ENCODE measurements at regions not wholly inside any gene's neighbourhood (a gene's known extent, or its start where the extent isn't known, plus 50 kb on each side); places are given as distances from the start of the nearest gene placed in this dataset.

DNA sequence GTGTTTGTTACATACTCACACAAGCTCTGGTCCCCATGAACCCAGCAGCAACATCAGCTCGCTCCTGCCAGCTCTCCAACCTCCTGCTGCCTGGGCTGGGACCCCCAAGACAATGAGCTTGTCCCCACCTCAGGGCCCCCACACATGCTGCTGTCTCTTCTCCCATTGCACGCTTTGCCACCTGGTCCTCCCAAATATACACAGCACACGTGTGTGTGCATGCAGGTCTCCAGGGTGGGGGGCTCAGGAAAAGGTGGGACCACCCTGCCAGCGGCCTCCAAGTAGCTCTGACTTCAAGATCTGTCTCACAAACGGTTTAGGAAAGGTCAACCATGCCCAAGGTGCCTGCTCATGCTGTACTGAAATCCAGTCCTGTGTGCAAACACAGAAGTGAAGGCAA is 68.1 kb upstream of the CCND1 start (continued):
- TF ChIP-seq SIN3B (IDR thresholded peaks at IDR 0.05; ENCODE audit: low read length) = no peak

DNA sequence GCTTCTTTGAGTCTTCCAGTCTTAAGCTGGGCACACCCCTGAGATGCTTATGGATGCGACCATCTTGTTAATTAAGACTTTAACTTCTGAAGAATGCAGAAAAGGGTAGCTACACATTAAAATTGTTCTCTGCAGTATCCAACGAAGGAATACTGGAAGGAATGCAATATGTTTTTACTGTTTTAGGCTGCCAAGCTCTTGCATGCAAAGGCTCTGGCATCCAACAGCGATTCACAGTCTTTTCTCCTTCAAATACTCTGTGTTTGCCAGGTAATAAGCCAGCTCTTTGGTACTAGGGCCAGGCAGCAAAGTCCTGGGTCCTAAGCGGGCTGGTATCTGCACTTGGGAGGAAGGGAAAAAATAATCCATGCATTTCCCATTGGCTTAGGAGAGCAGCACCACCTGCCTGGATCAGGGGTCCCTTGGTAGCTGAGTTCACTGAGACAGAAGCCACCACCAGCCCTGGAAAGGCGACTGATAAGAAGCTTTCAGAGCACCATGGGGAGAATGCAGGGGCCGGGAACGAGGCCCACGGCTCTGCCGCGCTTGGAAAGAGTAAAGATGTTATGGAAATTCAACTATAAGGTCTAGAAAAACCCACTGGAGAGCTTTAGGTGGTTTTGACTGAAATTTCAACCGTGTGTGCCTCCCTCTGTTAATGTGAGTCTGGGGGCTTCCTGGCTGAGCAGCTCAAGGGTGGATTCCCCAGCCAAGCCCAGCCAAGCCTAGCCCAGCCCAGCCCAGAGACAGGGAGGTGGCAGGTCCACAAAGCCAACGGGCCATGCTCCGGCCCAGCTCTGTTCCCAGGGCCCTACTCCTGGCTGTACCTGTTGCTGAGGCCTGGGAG is 67.0 kb upstream of the CCND1 start:
- no peaks in the 10 kb centered on the region for H3K9me3 ChIP-seq (ENCODE audit: low read length)
- no peak for ATAC-seq
- BruUV-seq (replicated peaks) = no TSS peak
- peaks cover 50% of the 10 kb centered on the region for H3K4me1 ChIP-seq (ENCODE audit: insufficient read depth, low read length)
- ChIA-PET POLR2A (no interaction called here), CTCF (ENCODE audit: low intra/inter-chr PET ratio, low total read pairs) (no interaction called here)
- no peak overlapping the region for H3K4me3 ChIP-seq (replicated peaks in 1 of 3; ENCODE audit: insufficient read depth in 1 of 3, low read depth in 2 of 3, low read length in 3 of 3)
- no peaks in the 10 kb centered on the region for H3K36me3 ChIP-seq (replicated peaks in 1 of 2; ENCODE audit: control insufficient read depth in 1 of 2, insufficient read depth in 2 of 2, low read length in 2 of 2)
- no peak for TF ChIP-seq TGIF2 (CRISPR knock-in tag; IDR thresholded peaks at IDR 0.05)
- TF ChIP-seq, protein P1, sequence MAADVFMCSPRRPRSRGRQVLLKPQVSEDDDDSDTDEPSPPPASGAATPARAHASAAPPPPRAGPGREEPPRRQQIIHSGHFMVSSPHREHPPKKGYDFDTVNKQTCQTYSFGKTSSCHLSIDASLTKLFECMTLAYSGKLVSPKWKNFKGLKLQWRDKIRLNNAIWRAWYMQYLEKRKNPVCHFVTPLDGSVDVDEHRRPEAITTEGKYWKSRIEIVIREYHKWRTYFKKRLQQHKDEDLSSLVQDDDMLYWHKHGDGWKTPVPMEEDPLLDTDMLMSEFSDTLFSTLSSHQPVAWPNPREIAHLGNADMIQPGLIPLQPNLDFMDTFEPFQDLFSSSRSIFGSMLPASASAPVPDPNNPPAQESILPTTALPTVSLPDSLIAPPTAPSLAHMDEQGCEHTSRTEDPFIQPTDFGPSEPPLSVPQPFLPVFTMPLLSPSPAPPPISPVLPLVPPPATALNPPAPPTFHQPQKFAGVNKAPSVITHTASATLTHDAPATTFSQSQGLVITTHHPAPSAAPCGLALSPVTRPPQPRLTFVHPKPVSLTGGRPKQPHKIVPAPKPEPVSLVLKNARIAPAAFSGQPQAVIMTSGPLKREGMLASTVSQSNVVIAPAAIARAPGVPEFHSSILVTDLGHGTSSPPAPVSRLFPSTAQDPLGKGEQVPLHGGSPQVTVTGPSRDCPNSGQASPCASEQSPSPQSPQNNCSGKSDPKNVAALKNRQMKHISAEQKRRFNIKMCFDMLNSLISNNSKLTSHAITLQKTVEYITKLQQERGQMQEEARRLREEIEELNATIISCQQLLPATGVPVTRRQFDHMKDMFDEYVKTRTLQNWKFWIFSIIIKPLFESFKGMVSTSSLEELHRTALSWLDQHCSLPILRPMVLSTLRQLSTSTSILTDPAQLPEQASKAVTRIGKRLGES (CRISPR knock-in tag; IDR thresholded peaks at IDR 0.05; ENCODE audit: borderline replicate concordance) = no peak
- TF ChIP-seq, protein P2, sequence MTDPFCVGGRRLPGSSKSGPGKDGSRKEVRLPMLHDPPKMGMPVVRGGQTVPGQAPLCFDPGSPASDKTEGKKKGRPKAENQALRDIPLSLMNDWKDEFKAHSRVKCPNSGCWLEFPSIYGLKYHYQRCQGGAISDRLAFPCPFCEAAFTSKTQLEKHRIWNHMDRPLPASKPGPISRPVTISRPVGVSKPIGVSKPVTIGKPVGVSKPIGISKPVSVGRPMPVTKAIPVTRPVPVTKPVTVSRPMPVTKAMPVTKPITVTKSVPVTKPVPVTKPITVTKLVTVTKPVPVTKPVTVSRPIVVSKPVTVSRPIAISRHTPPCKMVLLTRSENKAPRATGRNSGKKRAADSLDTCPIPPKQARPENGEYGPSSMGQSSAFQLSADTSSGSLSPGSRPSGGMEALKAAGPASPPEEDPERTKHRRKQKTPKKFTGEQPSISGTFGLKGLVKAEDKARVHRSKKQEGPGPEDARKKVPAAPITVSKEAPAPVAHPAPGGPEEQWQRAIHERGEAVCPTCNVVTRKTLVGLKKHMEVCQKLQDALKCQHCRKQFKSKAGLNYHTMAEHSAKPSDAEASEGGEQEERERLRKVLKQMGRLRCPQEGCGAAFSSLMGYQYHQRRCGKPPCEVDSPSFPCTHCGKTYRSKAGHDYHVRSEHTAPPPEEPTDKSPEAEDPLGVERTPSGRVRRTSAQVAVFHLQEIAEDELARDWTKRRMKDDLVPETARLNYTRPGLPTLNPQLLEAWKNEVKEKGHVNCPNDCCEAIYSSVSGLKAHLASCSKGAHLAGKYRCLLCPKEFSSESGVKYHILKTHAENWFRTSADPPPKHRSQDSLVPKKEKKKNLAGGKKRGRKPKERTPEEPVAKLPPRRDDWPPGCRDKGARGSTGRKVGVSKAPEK (CRISPR knock-in tag; IDR thresholded peaks at IDR 0.05; ENCODE audit: borderline replicate concordance) = no peak
- TF ChIP-seq CBFB (CRISPR knock-in tag; IDR thresholded peaks at IDR 0.05) = no peak
- no peak for TF ChIP-seq ZNF670 (CRISPR knock-in tag; IDR thresholded peaks at IDR 0.05; ENCODE audit: borderline replicate concordance)
- no peak for TF ChIP-seq HMG20A (CRISPR knock-in tag; IDR thresholded peaks at IDR 0.05; ENCODE audit: borderline replicate concordance)
- no peak for TF ChIP-seq JUND (CRISPR knock-in tag; IDR thresholded peaks at IDR 0.05)
- TF ChIP-seq CREB1 (IDR thresholded peaks at IDR 0.05) = no peak
- TF ChIP-seq CREB1 (CRISPR knock-in tag; IDR thresholded peaks at IDR 0.05) = no peak
- no peak for TF ChIP-seq ZFP37 (CRISPR knock-in tag; IDR thresholded peaks at IDR 0.05; ENCODE audit: borderline replicate concordance)
- no peak for TF ChIP-seq EZH2 (conservative IDR thresholded peaks at IDR 0.05; ENCODE audit: low read depth, low read length)
- TF ChIP-seq, protein P3, sequence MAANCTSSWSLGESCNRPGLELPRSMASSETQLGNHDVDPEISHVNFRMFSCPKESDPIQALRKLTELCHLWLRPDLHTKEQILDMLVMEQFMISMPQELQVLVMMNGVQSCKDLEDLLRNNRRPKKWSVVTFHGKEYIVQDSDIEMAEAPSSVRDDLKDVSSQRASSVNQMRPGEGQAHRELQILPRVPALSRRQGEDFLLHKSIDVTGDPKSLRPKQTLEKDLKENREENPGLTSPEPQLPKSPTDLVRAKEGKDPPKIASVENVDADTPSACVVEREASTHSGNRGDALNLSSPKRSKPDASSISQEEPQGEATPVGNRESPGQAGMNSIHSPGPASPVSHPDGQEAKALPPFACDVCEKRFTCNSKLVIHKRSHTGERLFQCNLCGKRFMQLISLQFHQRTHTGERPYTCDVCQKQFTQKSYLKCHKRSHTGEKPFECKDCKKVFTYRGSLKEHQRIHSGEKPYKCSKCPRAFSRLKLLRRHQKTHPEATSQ (CRISPR knock-in tag; IDR thresholded peaks at IDR 0.05; ENCODE audit: borderline replicate concordance) = no peak
- TF ChIP-seq ZNF468 (CRISPR knock-in tag; IDR thresholded peaks at IDR 0.05) = no peak
- no peak for FAIRE-seq
- no peaks in the 10 kb centered on the region for H4K20me1 ChIP-seq (ENCODE audit: insufficient read depth, low read length)
- no peak overlapping the region for H3K9ac ChIP-seq (ENCODE audit: insufficient read depth, low read depth, low read length)
- DNase-seq (ENCODE audit: low spot score) = no peak
- no peak overlapping the region for H3K27ac ChIP-seq (ENCODE audit: extremely low read length, insufficient read depth, low read length)
- in situ Hi-C loops (cut with HindIII; ENCODE audit: extremely low pct_ligation_motif_present, low pct_unique_long_range_greater_than_20kb) = no loop called here
- WGBS (ENCODE audit: low lambda C conversion rate) = 58% methylated on average over 10 of the region's 13 CpGs
- no peak overlapping the region for H3K4me2 ChIP-seq (ENCODE audit: low read depth, low read length)
- no peaks in the 10 kb centered on the region for H3K79me2 ChIP-seq (ENCODE audit: insufficient read depth, low read length)
- intact Hi-C loops (cut with micrococcal nuclease; ENCODE audit: unreplicated experiment) = no loop called here
- peaks cover 6 to 38% of the 10 kb centered on the region in 2 experiments; a peak in 4 of 5 replicates for H3K27me3 ChIP-seq (ENCODE audit: control insufficient read depth in 1 of 2, insufficient read depth in 2 of 2, low read length in 2 of 2)
- H2AFZ ChIP-seq (ENCODE audit: low read length) = no peak overlapping the region
